Endothelial cell of umbilical vein (primary cell): ENCODE measurements at regions not wholly inside any gene's neighbourhood (a gene's known extent, or its start where the extent isn't known, plus 50 kb on each side); places are given as distances from the start of the nearest gene placed in this dataset.

ENCODE experiments used
- BruUV-seq: library from RNA; stranded (reverse); fragments of 400-500 nt; replicated peaks from 2 replicates; lab custom pipeline; 2021; lab: Mats Ljungman, UMichigan
- CTCF ChIA-PET: fragments of 300-600, 350-600 bp; sonication (Branson Sonifier 250); formaldehyde crosslinking; loops from one replicate; lab custom pipeline; 2021; ENCODE audit warnings: antibody characterized with exemption, inconsistent platforms; lab: Charles Lee
- POLR2A ChIA-PET: fragments of 300-600, 350-600 bp; sonication (Branson Sonifier 250); formaldehyde crosslinking; loops from one replicate; lab custom pipeline; 2021; ENCODE audit warnings: antibody characterized with exemption, inconsistent platforms; lab: Charles Lee
- DNase-seq: peaks from one replicate; pipeline ENCODE4 v3.0.0-alpha.2; 2011; ENCODE audit warnings: low read depth, low spot score
- FAIRE-seq: peaks from 2 replicates; lab custom pipeline; 2011; peaks lifted over from hg19 to GRCh38; lab: Jason Lieb, UNC
- H2AFZ ChIP-seq: 2 replicates; pipeline ENCODE4 v1.6.0; 2012; ENCODE audit warnings: low read depth, low read length, control low read depth, inconsistent platforms
- H3K27ac ChIP-seq: 2 replicates; pipeline ENCODE4 v1.5.1; 2011; ENCODE audit warnings: low read depth, mild to moderate bottlenecking, control low read depth, low read length, moderate library complexity; ENCODE audit not compliant: insufficient read depth
- H3K27me3 ChIP-seq, 2 experiments: 2 replicates each; pipeline versions ENCODE4 v1.6.0 to v1.6.1; 2011; ENCODE audit warnings: low read length in 2 of 2, mixed read lengths in 1 of 2; ENCODE audit not compliant: control insufficient read depth in 2 of 2, insufficient read depth in 2 of 2
- H3K36me3 ChIP-seq, 2 experiments: 2 replicates in 1 of 2; 3 replicates in 1 of 2; pipeline ENCODE4 v1.5.1; 2011; ENCODE audit warnings: low read length in 2 of 2, mild to moderate bottlenecking in 1 of 2, moderate library complexity in 1 of 2; ENCODE audit not compliant: control insufficient read depth in 2 of 2, insufficient read depth in 2 of 2; ENCODE audit errors: extremely low read depth in 1 of 2
- H3K4me1 ChIP-seq: 3 replicates; pipeline ENCODE4 v1.5.1; 2011; ENCODE audit warnings: mild to moderate bottlenecking, low read length; ENCODE audit not compliant: control insufficient read depth, insufficient read depth; ENCODE audit errors: extremely low read depth
- H3K4me2 ChIP-seq: 2 replicates; pipeline ENCODE4 v1.6.1; 2011; ENCODE audit warnings: low read length, control low read depth, mixed read lengths; ENCODE audit not compliant: insufficient read depth
- H3K4me3 ChIP-seq, 3 experiments: fragments of 200-600 bp in 1 of 3; sonication (generic), shearing (Covaris generic) in 1 of 3; replicated peaks in 1 of 3; 2 replicates each; pipeline ENCODE4 v1.5.1; 2011 to 2016; ENCODE audit warnings: control low read depth in 3 of 3, low read length in 3 of 3, mild to moderate bottlenecking in 2 of 3, inconsistent platforms in 1 of 3, low read depth in 1 of 3, moderate library complexity in 1 of 3; ENCODE audit not compliant: insufficient read depth in 1 of 3
- H3K79me2 ChIP-seq: 2 replicates; pipeline ENCODE4 v1.6.0; 2012; ENCODE audit warnings: low read length, inconsistent platforms; ENCODE audit not compliant: control insufficient read depth, insufficient read depth
- H3K9ac ChIP-seq: replicated peaks from 2 replicates; pipeline ENCODE3; 2011; ENCODE audit warnings: low read length, control low read depth; ENCODE audit not compliant: insufficient read depth; ENCODE audit errors: extremely low read depth
- H3K9me1 ChIP-seq: replicated peaks from 3 replicates; pipeline ENCODE4 v1.6.0; 2011; ENCODE audit warnings: mild to moderate bottlenecking, low read length; ENCODE audit not compliant: control insufficient read depth, insufficient read depth; ENCODE audit errors: extremely low read depth
- H3K9me3 ChIP-seq: replicated peaks from 2 replicates; pipeline ENCODE4 v1.5.1; 2012; ENCODE audit warnings: low read length, inconsistent platforms; ENCODE audit not compliant: control insufficient read depth, insufficient read depth
- H4K20me1 ChIP-seq: replicated peaks from 2 replicates; pipeline ENCODE3; 2011; ENCODE audit warnings: mild to moderate bottlenecking, low read length; ENCODE audit not compliant: control insufficient read depth, insufficient read depth; ENCODE audit errors: extremely low read depth
- CTCF ChIP-seq, 2 donors: IDR thresholded peaks; 1 replicate in 1 of 2; 2 replicates in 1 of 2; pipeline ENCODE4 v1.5.1; 2011; ENCODE audit warnings: low read length in 2 of 2, mild to moderate bottlenecking in 2 of 2, moderate library complexity in 2 of 2, control low read depth in 1 of 2, inconsistent platforms in 1 of 2, low read depth in 1 of 2; ENCODE audit not compliant: insufficient read depth in 1 of 2; ENCODE audit errors: extremely low read depth in 1 of 2
- EZH2 ChIP-seq: IDR thresholded peaks from 2 replicates; pipeline ENCODE4 v1.6.1; 2012; ENCODE audit warnings: borderline replicate concordance, low read depth, mild to moderate bottlenecking, moderate library complexity, low read length, inconsistent platforms; ENCODE audit not compliant: severe bottlenecking
- FOS ChIP-seq: IDR thresholded peaks from 2 replicates; pipeline ENCODE4 v1.6.1; 2011; ENCODE audit warnings: mild to moderate bottlenecking, low read length, moderate library complexity, borderline replicate concordance; ENCODE audit not compliant: insufficient read depth
- GATA2 ChIP-seq: IDR thresholded peaks from 2 replicates; pipeline ENCODE4 v1.7.0; 2011; ENCODE audit warnings: low read depth, mild to moderate bottlenecking, moderate library complexity, mixed read lengths, low read length; ENCODE audit not compliant: insufficient read length, insufficient read depth
- JUN ChIP-seq: IDR thresholded peaks from 2 replicates; pipeline ENCODE4 v1.6.1; 2011; ENCODE audit warnings: borderline replicate concordance, low read depth; ENCODE audit not compliant: insufficient read length, insufficient read depth
- MAX ChIP-seq: IDR thresholded peaks from 2 replicates; pipeline ENCODE4 v1.6.1; 2011; ENCODE audit not compliant: insufficient read depth, insufficient read length
- MYC ChIP-seq: IDR thresholded peaks from one replicate; pipeline ENCODE4 v1.6.1; 2011; ENCODE audit warnings: mild to moderate bottlenecking, low read depth, low read length
- POLR2A ChIP-seq: IDR thresholded peaks from 2 replicates; pipeline ENCODE4 v1.6.1; 2012; ENCODE audit warnings: low read depth, mild to moderate bottlenecking, control low read depth, low read length
- POLR2AphosphoS5 ChIP-seq: IDR thresholded peaks from 2 replicates; pipeline ENCODE4 v1.6.1; 2012; ENCODE audit warnings: low read depth, mild to moderate bottlenecking, control low read depth, low read length, moderate library complexity; ENCODE audit not compliant: insufficient read depth
- dilution Hi-C: fragments of 300-500 bp; cut with MboI; formaldehyde crosslinking; loops from one replicate; pipeline ENCODE4 v1.15.0; 2019; ENCODE audit warnings: low sequenced_read_pairs; ENCODE audit not compliant: extremely low pct_ligation_motif_present
- intact Hi-C: fragments of 100-400 bp; cut with micrococcal nuclease; formaldehyde crosslinking; loops from one replicate; pipeline ENCODE4 v1.10.0; 2022

GRCh38 chr3:137930976-137931375, 79.0 kb upstream of the CLDN18 start:
- no peaks in the 10 kb centered on the region for H3K27me3 ChIP-seq
- no peaks in the 10 kb centered on the region for H3K4me1 ChIP-seq
- H2AFZ ChIP-seq: no peak overlapping the region
- FAIRE-seq: no peak
- BruUV-seq: no TSS peak
- POLR2A ChIA-PET: no interaction called here
- H4K20me1 ChIP-seq: no peaks in the 10 kb centered on the region
- H3K9ac ChIP-seq: no peak overlapping the region
- intact Hi-C loops: no loop called here
- no peak overlapping the region for H3K4me3 ChIP-seq
- H3K4me2 ChIP-seq: no peak overlapping the region
- dilution Hi-C loops: no loop called here
- no peaks in the 10 kb centered on the region for H3K9me1 ChIP-seq
- no peak for DNase-seq
- no peaks in the 10 kb centered on the region for H3K79me2 ChIP-seq
- H3K27ac ChIP-seq: no peak overlapping the region
- TF ChIP-seq MAX (no peak), POLR2AphosphoS5 (no peak), MYC (no peak), CTCF (IDR thresholded peaks at IDR 0.05; ENCODE audit: extremely low read depth in 1 of 2, insufficient read depth in 1 of 2, low read depth in 1 of 2, low read length in 2 of 2) (no peak), FOS (no peak), EZH2 (no peak), JUN (no peak), GATA2 (no peak), POLR2A (no peak)
- H3K36me3 ChIP-seq: no peaks in the 10 kb centered on the region
- no peaks in the 10 kb centered on the region for H3K9me3 ChIP-seq
- CTCF ChIA-PET: no interaction called here
